Mesenchymal stem cell (in vitro differentiated cells and primary cell): ENCODE measurements at regions not wholly inside any gene's neighbourhood (a gene's known extent, or its start where the extent isn't known, plus 50 kb on each side); places are given as distances from the start of the nearest gene placed in this dataset.

Experiments used
- DNase-seq: peaks from one replicate; pipeline ENCODE4 v3.0.0-alpha.2; 2013
- H2AFZ ChIP-seq: one replicate; pipeline ENCODE4 v1.6.1; 2013; ENCODE audit warnings: low read depth, mild to moderate bottlenecking, control low read depth, inconsistent platforms, low read length, moderate library complexity
- H2AK5ac ChIP-seq: 2 replicates; pipeline ENCODE4 v1.6.1; 2013; ENCODE audit warnings: low read length, moderate library complexity, mild to moderate bottlenecking, inconsistent platforms; ENCODE audit not compliant: severe bottlenecking
- H2BK120ac ChIP-seq: one replicate; pipeline ENCODE4 v1.6.1; 2013; ENCODE audit warnings: low read depth, mild to moderate bottlenecking, inconsistent platforms, low read length, moderate library complexity
- H2BK12ac ChIP-seq, 2 experiments: one replicate each; pipeline ENCODE4 v1.6.1; 2013; ENCODE audit warnings: inconsistent platforms in 2 of 2, low read length in 2 of 2, mild to moderate bottlenecking in 2 of 2, moderate library complexity in 2 of 2, control low read depth in 1 of 2
- H2BK15ac ChIP-seq: one replicate; pipeline ENCODE4 v1.6.1; 2013; ENCODE audit warnings: mild to moderate bottlenecking, low read depth, inconsistent platforms; ENCODE audit not compliant: poor library complexity, severe bottlenecking
- H2BK5ac ChIP-seq: 2 replicates; pipeline ENCODE4 v1.6.1; 2013; ENCODE audit warnings: low read depth, mild to moderate bottlenecking, low read length, control low read depth, inconsistent platforms; ENCODE audit not compliant: poor library complexity, severe bottlenecking
- H3K14ac ChIP-seq, 2 experiments: one replicate each; pipeline ENCODE4 v1.6.1; 2013; ENCODE audit warnings: inconsistent platforms in 2 of 2, low read length in 2 of 2, control low read depth in 1 of 2, mild to moderate bottlenecking in 1 of 2, moderate library complexity in 1 of 2
- H3K18ac ChIP-seq, 2 experiments: one replicate each; pipeline ENCODE4 v1.6.1; 2013; ENCODE audit warnings: inconsistent platforms in 2 of 2, low read length in 2 of 2, control low read depth in 1 of 2, low read depth in 1 of 2, mild to moderate bottlenecking in 1 of 2
- H3K23ac ChIP-seq, 2 experiments: one replicate each; pipeline ENCODE4 v1.6.1; 2013; ENCODE audit warnings: inconsistent platforms in 2 of 2, low read length in 2 of 2, mild to moderate bottlenecking in 2 of 2, moderate library complexity in 2 of 2, control low read depth in 1 of 2
- H3K27ac ChIP-seq: 2 replicates; pipeline ENCODE4 v1.5.1; 2013; ENCODE audit warnings: mild to moderate bottlenecking, moderate library complexity, low read length, control low read depth, inconsistent platforms; ENCODE audit not compliant: poor library complexity, severe bottlenecking
- H3K27me3 ChIP-seq, 2 experiments: 2 replicates each; pipeline versions ENCODE4 v1.6.1 to v1.7.0; 2013; ENCODE audit warnings: low read length in 2 of 2, mild to moderate bottlenecking in 2 of 2, moderate library complexity in 2 of 2, control low read depth in 1 of 2, inconsistent platforms in 1 of 2; ENCODE audit not compliant: control insufficient read depth in 1 of 2, insufficient read depth in 1 of 2
- H3K36me3 ChIP-seq, 2 experiments: 2 replicates each; pipeline versions ENCODE4 v1.6.1 to v1.7.0; 2013; ENCODE audit warnings: low read length in 2 of 2, control low read depth in 1 of 2, inconsistent platforms in 1 of 2, low read depth in 1 of 2, mild to moderate bottlenecking in 1 of 2; ENCODE audit not compliant: insufficient read depth in 2 of 2, control insufficient read depth in 1 of 2
- H3K4ac ChIP-seq, 2 experiments: one replicate each; pipeline ENCODE4 v1.6.1; 2013; ENCODE audit warnings: inconsistent platforms in 2 of 2, low read length in 2 of 2, mild to moderate bottlenecking in 2 of 2, moderate library complexity in 2 of 2, control low read depth in 1 of 2, low read depth in 1 of 2
- H3K4me1 ChIP-seq: 2 replicates; pipeline ENCODE4 v1.6.1; 2013; ENCODE audit warnings: low read depth, low read length, control low read depth; ENCODE audit not compliant: control insufficient read depth, insufficient read depth
- H3K4me2 ChIP-seq: 2 replicates; pipeline ENCODE4 v1.6.1; 2013; ENCODE audit warnings: low read length, mild to moderate bottlenecking, inconsistent platforms; ENCODE audit not compliant: poor library complexity, severe bottlenecking
- H3K4me3 ChIP-seq, 2 experiments: 2 replicates each; pipeline versions ENCODE4 v1.5.1 to v1.7.0; 2013; ENCODE audit warnings: low read length in 2 of 2, mild to moderate bottlenecking in 2 of 2, control low read depth in 1 of 2, low read depth in 1 of 2; ENCODE audit not compliant: insufficient read depth in 1 of 2
- H3K79me1 ChIP-seq: replicated peaks from 2 replicates; pipeline ENCODE4 v1.6.1; 2013; ENCODE audit warnings: mild to moderate bottlenecking, control low read depth, low read length, inconsistent platforms; ENCODE audit not compliant: poor library complexity, severe bottlenecking
- H3K9ac ChIP-seq: 2 replicates; pipeline ENCODE4 v1.7.0; 2013; ENCODE audit warnings: mild to moderate bottlenecking, low read length, moderate library complexity
- H3K9me3 ChIP-seq: 2 replicates; pipeline ENCODE4 v1.7.0; 2013; ENCODE audit warnings: mild to moderate bottlenecking, low read length; ENCODE audit not compliant: control insufficient read depth
- H4K8ac ChIP-seq: one replicate; pipeline ENCODE4 v1.6.1; 2013; ENCODE audit warnings: inconsistent platforms, mild to moderate bottlenecking, low read length, moderate library complexity
- H4K91ac ChIP-seq: one replicate; pipeline ENCODE4 v1.6.1; 2013; ENCODE audit warnings: mild to moderate bottlenecking, low read length, inconsistent platforms
- WGBS: methylation state at CpG from one replicate; pipeline ENCODE4 v1.1.7; 2013; ENCODE audit warnings: mixed read lengths; 5-methylcytosine and 5-hydroxymethylcytosine counted together

GRCh38 chr1:30108186-30108585 lies 615.2 kb downstream of the MATN1 start:
- no peak overlapping the region for H2BK15ac ChIP-seq
- no peak overlapping the region for H3K23ac ChIP-seq
- DNase-seq = no peak
- H2AFZ ChIP-seq = no peak overlapping the region
- no peak overlapping the region for H3K4me3 ChIP-seq
- no peak overlapping the region for H3K4me2 ChIP-seq
- no peak overlapping the region for H2AK5ac ChIP-seq
- no peak overlapping the region for H2BK5ac ChIP-seq
- no peaks in the 10 kb centered on the region for H3K4me1 ChIP-seq
- H3K9me3 ChIP-seq = no peaks in the 10 kb centered on the region
- H2BK12ac ChIP-seq = no peak overlapping the region
- H3K18ac ChIP-seq = no peak overlapping the region
- H2BK120ac ChIP-seq = no peak overlapping the region
- H3K27me3 ChIP-seq = peaks cover 61 to 88% of the 10 kb centered on the region in 2 experiments
- H3K9ac ChIP-seq = no peak overlapping the region
- no peaks in the 10 kb centered on the region for H3K79me1 ChIP-seq
- no peak overlapping the region for H4K8ac ChIP-seq
- H4K91ac ChIP-seq = no peak overlapping the region
- no peak overlapping the region for H3K27ac ChIP-seq
- H3K4ac ChIP-seq = no peak overlapping the region
- no peak overlapping the region for H3K14ac ChIP-seq
- WGBS = 68% methylated on average over 4 of the region's 4 CpGs
- no peaks in the 10 kb centered on the region for H3K36me3 ChIP-seq

- no peaks in the 10 kb centered on the region for H3K4me1 ChIP-seq
- H3K27me3 ChIP-seq = peaks cover 58 to 95% of the 10 kb centered on the region in 2 experiments
- no peak overlapping the region for H3K23ac ChIP-seq
- no peak overlapping the region for H3K14ac ChIP-seq
- no peak overlapping the region for H3K18ac ChIP-seq
- H3K4me3 ChIP-seq = no peak overlapping the region
- no peak overlapping the region for H2AFZ ChIP-seq
- H3K9ac ChIP-seq = no peak overlapping the region
- H2BK12ac ChIP-seq = no peak overlapping the region
- no peaks in the 10 kb centered on the region for H3K36me3 ChIP-seq
- H3K4me2 ChIP-seq = no peak overlapping the region
- H4K91ac ChIP-seq = no peak overlapping the region
- no peak overlapping the region for H2BK120ac ChIP-seq
- no peak overlapping the region for H2BK5ac ChIP-seq
- no peak overlapping the region for H3K27ac ChIP-seq
- no peaks in the 10 kb centered on the region for H3K9me3 ChIP-seq
- no peak overlapping the region for H4K8ac ChIP-seq
- no peak overlapping the region for H2AK5ac ChIP-seq
- no peak overlapping the region for H3K4ac ChIP-seq
- WGBS = 21% methylated on average over 8 of the region's 8 CpGs
- no peak overlapping the region for H2BK15ac ChIP-seq
- DNase-seq = peak; percentile 37
- no peaks in the 10 kb centered on the region for H3K79me1 ChIP-seq
These were observed 617.3 kb downstream of the MATN1 start for GRCh38 chr1:30106125-30106524.

GRCh38 chr1:30104551-30104950 lies 618.8 kb downstream of the MATN1 start:
- no peak overlapping the region for H3K4me2 ChIP-seq
- no peak overlapping the region for H3K27ac ChIP-seq
- no peak overlapping the region for H2BK15ac ChIP-seq
- H3K36me3 ChIP-seq = no peaks in the 10 kb centered on the region
- H3K14ac ChIP-seq = no peak overlapping the region
- no peaks in the 10 kb centered on the region for H3K9me3 ChIP-seq
- H3K4me1 ChIP-seq = no peaks in the 10 kb centered on the region
- H4K8ac ChIP-seq = no peak overlapping the region
- H3K4ac ChIP-seq = no peak overlapping the region
- H3K79me1 ChIP-seq = no peaks in the 10 kb centered on the region
- no peak overlapping the region for H2BK5ac ChIP-seq
- H3K27me3 ChIP-seq = peaks cover 45 to 95% of the 10 kb centered on the region in 2 experiments
- H2BK12ac ChIP-seq = no peak overlapping the region
- no peak overlapping the region for H3K23ac ChIP-seq
- no peak overlapping the region for H2AK5ac ChIP-seq
- H2AFZ ChIP-seq = no peak overlapping the region
- H3K9ac ChIP-seq = no peak overlapping the region
- no peak overlapping the region for H4K91ac ChIP-seq
- 87% methylated on average over 4 of the region's 4 CpGs for WGBS
- H2BK120ac ChIP-seq = no peak overlapping the region
- DNase-seq = no peak
- H3K4me3 ChIP-seq = no peak overlapping the region
- H3K18ac ChIP-seq = no peak overlapping the region

- no peak overlapping the region for H3K14ac ChIP-seq
- H3K4ac ChIP-seq = no peak overlapping the region
- no peak overlapping the region for H4K8ac ChIP-seq
- no peak overlapping the region for H3K18ac ChIP-seq
- H2AK5ac ChIP-seq = no peak overlapping the region
- DNase-seq = no peak
- peaks cover 41 to 96% of the 10 kb centered on the region in 2 experiments for H3K27me3 ChIP-seq
- H3K4me3 ChIP-seq = no peak overlapping the region
- H3K36me3 ChIP-seq = no peaks in the 10 kb centered on the region
- no peak overlapping the region for H2BK12ac ChIP-seq
- H3K79me1 ChIP-seq = no peaks in the 10 kb centered on the region
- no peaks in the 10 kb centered on the region for H3K4me1 ChIP-seq
- H2BK120ac ChIP-seq = no peak overlapping the region
- no peak overlapping the region for H2AFZ ChIP-seq
- H2BK5ac ChIP-seq = no peak overlapping the region
- H3K4me2 ChIP-seq = no peak overlapping the region
- H2BK15ac ChIP-seq = no peak overlapping the region
- H3K9ac ChIP-seq = no peak overlapping the region
- WGBS = 65% methylated on average over 14 of the region's 14 CpGs
- H3K23ac ChIP-seq = no peak overlapping the region
- H4K91ac ChIP-seq = no peak overlapping the region
- H3K9me3 ChIP-seq = no peaks in the 10 kb centered on the region
- no peak overlapping the region for H3K27ac ChIP-seq
These were observed 619.5 kb downstream of the MATN1 start for GRCh38 chr1:30103708-30104411.
